ENCODE measurements at regions not wholly inside any gene's neighbourhood (a gene's known extent, or its start where the extent isn't known, plus 50 kb on each side); places are given as distances from the start of the nearest gene placed in this dataset.

GRCh38 chr2:2901384-2902345, 476.0 kb downstream of the EIPR1 start:
- peak overlapping the region; percentile 34 for H3K27ac ChIP-seq (ENCODE audit: control insufficient read depth, insufficient read depth)
- POLR2A ChIA-PET = no interaction called here
- TF ChIP-seq RFX5 (IDR thresholded peaks at IDR 0.05; ENCODE audit: low read depth, low read length) (no peak), WRNIP1 (IDR thresholded peaks at IDR 0.05; ENCODE audit: borderline replicate concordance, low read depth, low read length) (no peak), IKZF1 (conservative IDR thresholded peaks at IDR 0.05) (0 out of 2 replicates have a peak, but pooled peaks have one; percentile 43), EZH2 (IDR thresholded peaks at IDR 0.05; ENCODE audit: borderline replicate concordance, control insufficient read depth, low read depth, low read length) (no peak), CREB1 (IDR thresholded peaks at IDR 0.05; ENCODE audit: low read depth) (no peak), SREBF1 (IDR thresholded peaks at IDR 0.05; ENCODE audit: low read length) (no peak), MXI1 (IDR thresholded peaks at IDR 0.05; ENCODE audit: low read depth, low read length) (peak; percentile 66; the same call in 1 of the 2 replicates), CHD1 (IDR thresholded peaks at IDR 0.05; ENCODE audit: low read depth, low read length) (no peak), SP1 (IDR thresholded peaks at IDR 0.05; ENCODE audit: low read depth, low read length) (peak; percentile 22), BCL11A (IDR thresholded peaks at IDR 0.05; ENCODE audit: low read depth, low read length) (peak; percentile 16; the same call in 1 of the 2 replicates), SREBF2 (IDR thresholded peaks at IDR 0.05; ENCODE audit: low read length) (no peak), SPI1 (IDR thresholded peaks at IDR 0.05; ENCODE audit: borderline replicate concordance, insufficient read depth, low read depth, low read length) (peak; percentile 91), BHLHE40 (IDR thresholded peaks at IDR 0.05; ENCODE audit: borderline replicate concordance in 1 of 2, low read depth in 2 of 2, low read length in 1 of 2) (peak; percentile 51 to 53; a peak in 2 of 4 replicates), RELB (IDR thresholded peaks at IDR 0.05; ENCODE audit: low read depth) (0 out of 2 replicates have a peak, but pooled peaks have one; percentile 41), ETV6 (conservative IDR thresholded peaks at IDR 0.05 in 1 of 2, IDR thresholded peaks at IDR 0.05 in 1 of 2; ENCODE audit: borderline replicate concordance in 1 of 2, low read depth in 1 of 2) (0 out of 4 replicates have a peak, but pooled peaks of 1 of the 2 experiments have one; percentile 23), ZNF687 (IDR thresholded peaks at IDR 0.05) (no peak), RUNX3 (IDR thresholded peaks at IDR 0.05; ENCODE audit: low read length) (peak; percentile 15; the same call in 1 of the 2 replicates)

More at GRCh38 chr2:2901384-2902345, 476.0 kb downstream of the EIPR1 start:
- Histone ChIP-seq H3K79me2 (ENCODE audit: control insufficient read depth, insufficient read depth, low read length) (no peaks in the 10 kb centered on the region), H3K4me3 (peak overlapping the region; percentile 38), H3K9me3 (replicated peaks; ENCODE audit: control insufficient read depth, insufficient read depth, low read length) (no peaks in the 10 kb centered on the region), H3K4me2 (ENCODE audit: control insufficient read depth, insufficient read depth) (peak overlapping the region; percentile 78), H3K4me1 (ENCODE audit: control insufficient read depth, insufficient read depth, low read length) (peaks cover 27% of the 10 kb centered on the region), H3K27me3 (replicated peaks in 1 of 2; ENCODE audit: control insufficient read depth in 2 of 2, insufficient read depth in 2 of 2, low read length in 1 of 2) (no peaks in the 10 kb centered on the region), H3K36me3 (ENCODE audit: control insufficient read depth in 2 of 2, insufficient read depth in 2 of 2, low read length in 1 of 2) (no peaks in the 10 kb centered on the region), H2AFZ (ENCODE audit: control insufficient read depth, low read depth, low read length) (peak overlapping the region; percentile 55), H3K9ac (ENCODE audit: control insufficient read depth, insufficient read depth, low read length) (0 out of 2 replicates have a peak overlapping the region, but pooled peaks have one; percentile 20), H4K20me1 (ENCODE audit: control insufficient read depth, insufficient read depth) (no peaks in the 10 kb centered on the region)
- RAD21 ChIA-PET (ENCODE audit: unreplicated experiment) = interaction anchor here (1.5 kb wide), 1 partner anchor 13 kb away, joined by 5 read pairs; no protein-coding TSS in a partner anchor
- in situ Hi-C loops (cut with MboI) (no loop called here), intact Hi-C loops (cut with micrococcal nuclease; ENCODE audit: unreplicated experiment) (no loop called here)
- DNase-seq (ENCODE audit: low read depth, low spot score) (peak; percentile 56), ATAC-seq (peak; percentile 89), FAIRE-seq (peak; percentile 85)
- SMC1A ChIA-PET (ENCODE audit: uncharacterized antibody, unreplicated experiment) = no interaction called here
- no TSS peak for BruUV-seq (replicated peaks)
- CTCF ChIA-PET = no interaction called here
- WGBS (ENCODE audit: insufficient coverage, insufficient replicate concordance, low lambda C conversion rate, missing lambda C conversion rate) = 10% methylated on average over 12 of the region's 13 CpGs

All from GM12878 (cell line).